ENCODE measurements at regions not wholly inside any gene's neighbourhood (a gene's known extent, or its start where the extent isn't known, plus 50 kb on each side); places are given as distances from the start of the nearest gene placed in this dataset.

- TF ChIP-seq, protein P1, sequence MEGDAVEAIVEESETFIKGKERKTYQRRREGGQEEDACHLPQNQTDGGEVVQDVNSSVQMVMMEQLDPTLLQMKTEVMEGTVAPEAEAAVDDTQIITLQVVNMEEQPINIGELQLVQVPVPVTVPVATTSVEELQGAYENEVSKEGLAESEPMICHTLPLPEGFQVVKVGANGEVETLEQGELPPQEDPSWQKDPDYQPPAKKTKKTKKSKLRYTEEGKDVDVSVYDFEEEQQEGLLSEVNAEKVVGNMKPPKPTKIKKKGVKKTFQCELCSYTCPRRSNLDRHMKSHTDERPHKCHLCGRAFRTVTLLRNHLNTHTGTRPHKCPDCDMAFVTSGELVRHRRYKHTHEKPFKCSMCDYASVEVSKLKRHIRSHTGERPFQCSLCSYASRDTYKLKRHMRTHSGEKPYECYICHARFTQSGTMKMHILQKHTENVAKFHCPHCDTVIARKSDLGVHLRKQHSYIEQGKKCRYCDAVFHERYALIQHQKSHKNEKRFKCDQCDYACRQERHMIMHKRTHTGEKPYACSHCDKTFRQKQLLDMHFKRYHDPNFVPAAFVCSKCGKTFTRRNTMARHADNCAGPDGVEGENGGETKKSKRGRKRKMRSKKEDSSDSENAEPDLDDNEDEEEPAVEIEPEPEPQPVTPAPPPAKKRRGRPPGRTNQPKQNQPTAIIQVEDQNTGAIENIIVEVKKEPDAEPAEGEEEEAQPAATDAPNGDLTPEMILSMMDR (conservative IDR thresholded peaks at IDR 0.05): no peak
- TF ChIP-seq EZH2 (IDR thresholded peaks at IDR 0.05; ENCODE audit: low read depth): no peak
These were observed 342.7 kb downstream of the PLPP3 start for GRCh38 chr1:56236688-56237087.
